ENCODE measurements at regions not wholly inside any gene's neighbourhood (a gene's known extent, or its start where the extent isn't known, plus 50 kb on each side); places are given as distances from the start of the nearest gene placed in this dataset.

DNA sequence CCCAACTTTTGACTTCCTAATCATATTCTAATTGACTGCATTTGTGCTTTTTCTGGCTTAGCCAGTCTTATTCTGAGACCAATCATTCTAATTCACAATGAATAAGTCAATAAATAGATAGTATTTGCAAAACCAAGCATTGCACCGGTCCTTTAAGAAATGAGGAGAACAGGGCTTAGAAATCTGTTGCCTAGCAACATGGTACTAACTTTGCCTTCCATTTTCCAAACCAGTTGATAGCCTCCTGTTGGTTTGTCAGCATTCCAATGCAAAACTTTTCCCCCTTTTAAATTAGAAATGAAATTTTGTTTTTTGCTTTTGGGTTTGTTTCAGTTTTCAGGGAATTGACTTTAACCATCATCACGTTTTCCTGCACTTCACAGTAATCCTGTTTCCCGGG lies 603.5 kb upstream of the NRP1 start:
- no peak for FAIRE-seq
- H3K56ac ChIP-seq (replicated peaks; ENCODE audit: insufficient read length, low read depth, low read length): no peak overlapping the region
- CTCF ChIA-PET (ENCODE audit: partially characterized antibody): no interaction called here

More for the DNA sequence above, 603.5 kb upstream of the NRP1 start:
- Histone ChIP-seq H2BK5ac (ENCODE audit: low read depth, low read length) (no peak overlapping the region), H3K9ac (replicated peaks in 1 of 4; ENCODE audit: extremely low read depth in 1 of 4, low read depth in 3 of 4, low read length in 3 of 4) (no peak overlapping the region), H3K4ac (replicated peaks; ENCODE audit: insufficient read length, low read depth, low read length) (no peak overlapping the region), H2BK120ac (replicated peaks; ENCODE audit: low read depth, low read length) (no peak overlapping the region), H3K4me3 (ENCODE audit: extremely low read depth in 1 of 4, insufficient read depth in 2 of 4, low read depth in 3 of 4, low read length in 4 of 4) (no peak overlapping the region), H3K9me3 (ENCODE audit: insufficient read depth in 2 of 2, low read depth in 1 of 2, low read length in 1 of 2) (no peaks in the 10 kb centered on the region), H2AK5ac (ENCODE audit: low read depth, low read length) (no peak overlapping the region), H3K23ac (ENCODE audit: insufficient read length) (no peak overlapping the region), H4K91ac (replicated peaks; ENCODE audit: insufficient read length, low read length) (no peak overlapping the region), H3K36me3 (ENCODE audit: control insufficient read depth in 2 of 4, insufficient read depth in 4 of 4, low read length in 3 of 4) (no peaks in the 10 kb centered on the region), H2BK20ac (ENCODE audit: low read length) (no peak overlapping the region), H3K79me1 (ENCODE audit: low read depth, low read length) (no peaks in the 10 kb centered on the region), H3K27me3 (replicated peaks in 1 of 4; ENCODE audit: control insufficient read depth in 3 of 4, extremely low read depth in 1 of 4, insufficient read depth in 3 of 4, low read length in 3 of 4) (no peaks in the 10 kb centered on the region), H2BK15ac (ENCODE audit: low read length) (no peak overlapping the region), H4K20me1 (replicated peaks in 1 of 2; ENCODE audit: control insufficient read depth in 1 of 2, insufficient read depth in 2 of 2, low read length in 2 of 2) (no peaks in the 10 kb centered on the region), H3K4me2 (ENCODE audit: insufficient read depth in 1 of 2, low read depth in 2 of 2, low read length in 2 of 2) (no peak overlapping the region), H2BK12ac (ENCODE audit: low read depth, low read length) (no peak overlapping the region), H4K8ac (ENCODE audit: extremely low read depth, insufficient read depth, low read length) (no peak overlapping the region), H4K5ac (ENCODE audit: insufficient read length, low read depth, low read length) (no peak overlapping the region), H3K4me1 (replicated peaks in 1 of 4; ENCODE audit: control insufficient read depth in 3 of 4, insufficient read depth in 4 of 4, low read length in 3 of 4) (peaks cover 0 to 5% (median 2%) of the 10 kb centered on the region in 4 experiments; a peak in 3 of 7 replicates), H3K23me2 (ENCODE audit: low read depth, low read length) (no peaks in the 10 kb centered on the region), H3K27ac (ENCODE audit: low read depth, low read length) (no peak overlapping the region), H3K18ac (ENCODE audit: extremely low read depth, low read length) (no peak overlapping the region), H2AFZ (ENCODE audit: low read length) (no peak overlapping the region), H3K79me2 (ENCODE audit: control insufficient read depth in 1 of 2, insufficient read depth in 2 of 2, low read length in 2 of 2) (no peaks in the 10 kb centered on the region), H3K14ac (ENCODE audit: insufficient read length) (no peak overlapping the region)
- DNase-seq (ENCODE audit: low read depth in 1 of 2, low spot score in 2 of 2): no peak
- TF ChIP-seq MAFK (IDR thresholded peaks at IDR 0.05; ENCODE audit: low read depth, low read length): no peak
- WGBS, 2 experiments (ENCODE audit: extremely low coverage in 1 of 2, insufficient coverage in 1 of 2, insufficient read length in 1 of 2, insufficient replicate concordance in 2 of 2, low coverage in 1 of 2, low lambda C conversion rate in 2 of 2, missing lambda C conversion rate in 1 of 2): 90% methylated on average over 3 of the region's 3 CpGs; no CpG with 5 or more reads in 1 of the 2 experiments
- POLR2A ChIA-PET (ENCODE audit: partially characterized antibody): no interaction called here

Data from H1 (cell line).